ENCODE measurements at regions not wholly inside any gene's neighbourhood (a gene's known extent, or its start where the extent isn't known, plus 50 kb on each side); places are given as distances from the start of the nearest gene placed in this dataset.
A peak's percentile ranks its signal among the peaks of the same experiment; 100 is the strongest.
"Not testable (repeated sequence)": the region's sequence is repeated elsewhere in the genome, so short reads cannot be mapped to it uniquely, and the experiment has no call there.

DNA sequence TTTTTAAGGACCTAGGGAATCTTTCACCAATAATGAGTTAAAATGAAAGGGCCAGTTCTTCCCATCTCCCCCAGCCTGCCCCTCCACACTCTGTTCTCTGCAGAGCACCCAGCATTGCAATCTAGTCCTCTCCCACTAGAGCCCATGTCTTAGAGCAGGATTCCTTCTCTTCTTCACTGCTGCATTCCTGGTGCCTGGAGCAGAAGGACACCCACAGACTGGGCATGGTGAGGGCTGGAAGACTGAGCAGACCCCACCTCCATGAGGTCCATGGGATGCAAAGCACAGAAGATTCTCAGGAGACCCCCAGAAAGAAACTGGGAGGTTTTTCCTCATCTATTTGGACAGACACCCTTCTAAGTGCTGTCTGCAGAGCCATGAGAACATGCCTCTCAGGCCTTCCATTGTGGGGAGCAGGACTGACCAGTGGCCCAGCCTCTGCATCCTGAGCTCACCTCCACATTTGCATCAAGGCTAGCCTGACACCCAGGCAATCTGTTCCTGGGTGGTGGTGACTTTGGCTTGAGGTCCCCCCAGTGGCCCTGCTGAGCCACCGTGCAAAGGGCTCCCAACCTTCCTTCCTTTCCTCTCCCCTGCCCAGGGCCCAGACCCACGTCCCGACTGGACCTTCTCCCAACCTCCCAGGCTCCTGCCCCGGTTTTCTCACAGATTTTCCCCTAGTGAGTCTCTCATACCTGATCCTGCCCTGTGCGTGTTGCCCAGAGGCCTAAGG is 74.2 kb upstream of the ZNF469 start:
- no peak for DNase-seq

DNA sequence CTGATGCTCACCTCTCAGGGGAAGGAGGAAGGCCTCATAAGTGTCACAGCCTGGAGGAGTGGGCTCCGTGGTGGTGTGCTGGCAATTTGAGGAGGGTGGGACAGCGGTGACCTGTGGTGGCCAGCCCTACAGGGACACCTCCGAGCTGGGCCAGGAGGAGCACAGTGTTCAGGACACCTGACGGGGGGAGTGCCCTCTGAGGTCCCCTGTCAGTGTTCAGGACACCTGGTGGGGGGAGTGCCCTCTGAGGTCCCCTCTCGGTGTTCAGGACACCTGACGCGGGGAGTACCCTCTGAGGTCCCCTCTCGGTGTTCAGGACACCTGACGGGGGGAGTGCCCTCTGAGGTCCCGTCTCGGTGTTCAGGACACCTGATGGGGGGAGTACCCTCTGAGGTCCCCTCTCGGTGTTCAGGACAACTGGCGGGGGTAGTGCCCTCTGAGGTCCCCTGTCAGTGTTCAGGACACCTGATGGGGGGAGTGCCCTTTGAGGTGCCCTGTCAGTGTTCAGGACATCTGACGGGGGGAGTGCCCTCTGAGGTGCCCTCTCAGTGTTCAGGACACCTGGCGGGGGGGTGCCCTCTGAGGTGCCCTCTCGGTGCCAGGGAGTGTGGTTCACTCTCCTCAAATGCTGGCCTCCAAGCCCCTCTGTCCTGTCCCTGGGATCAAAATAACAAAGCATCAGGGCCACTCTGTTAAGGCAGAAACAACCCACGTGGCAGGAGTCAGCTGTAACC is 73.4 kb upstream of the ZNF469 start:
- DNase-seq: no peak

DNA sequence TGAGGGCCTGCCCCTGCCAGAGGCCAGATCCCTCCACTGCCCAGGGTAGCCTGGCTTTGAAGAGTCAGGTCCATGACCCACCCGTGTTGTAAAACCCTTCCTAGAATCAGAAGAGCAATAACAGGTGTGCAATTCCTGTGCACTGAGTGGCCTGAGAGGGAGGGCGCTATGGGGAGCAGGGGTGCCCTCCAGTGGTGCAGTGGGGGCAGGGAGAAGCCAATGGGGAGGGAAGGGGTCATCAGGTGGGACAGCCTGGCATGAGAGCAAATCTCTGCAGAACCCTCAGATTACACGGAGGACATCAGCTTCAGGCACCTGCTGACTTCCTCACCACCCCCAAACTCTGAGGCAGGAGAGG is 72.9 kb upstream of the ZNF469 start:
- no peak for DNase-seq

DNA sequence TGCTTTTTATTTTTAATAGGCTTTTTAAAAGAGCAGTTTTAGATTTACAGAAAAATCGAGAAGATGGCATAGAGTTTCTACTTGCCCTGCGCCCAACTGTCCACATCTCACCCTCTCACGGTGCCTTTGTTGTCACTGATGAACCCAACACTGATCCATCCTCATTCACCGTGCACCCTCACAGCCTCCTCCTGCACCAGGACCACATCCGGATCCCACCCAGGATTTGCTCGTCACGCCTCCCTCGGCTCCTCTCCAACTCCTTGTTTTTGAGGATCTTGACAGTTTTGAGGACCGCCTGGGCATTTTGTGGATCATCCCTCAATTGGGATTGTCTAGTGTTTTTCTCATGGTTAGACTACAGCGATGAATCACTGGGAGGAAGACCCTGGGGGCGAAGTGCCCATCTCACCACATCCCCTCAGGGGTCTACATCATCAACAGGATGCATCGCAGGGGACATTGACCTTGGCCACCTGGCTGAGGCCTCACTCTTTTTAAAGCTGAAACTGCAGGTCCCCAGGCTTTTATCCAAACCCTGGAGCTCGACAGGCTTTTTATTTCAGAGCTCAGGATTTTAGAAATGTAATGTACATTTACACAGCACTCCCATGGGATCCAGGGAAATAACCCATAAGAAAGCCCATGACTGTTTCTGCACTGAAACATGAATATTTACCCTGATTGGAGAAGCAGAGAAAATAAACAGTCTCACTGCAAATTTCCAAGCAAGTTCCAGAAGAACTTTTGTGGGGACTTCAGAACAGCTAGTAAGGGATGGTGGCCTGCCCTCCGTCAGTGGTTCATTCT is 71.8 kb upstream of the ZNF469 start:
- DNase-seq: peak; percentile 34

DNA sequence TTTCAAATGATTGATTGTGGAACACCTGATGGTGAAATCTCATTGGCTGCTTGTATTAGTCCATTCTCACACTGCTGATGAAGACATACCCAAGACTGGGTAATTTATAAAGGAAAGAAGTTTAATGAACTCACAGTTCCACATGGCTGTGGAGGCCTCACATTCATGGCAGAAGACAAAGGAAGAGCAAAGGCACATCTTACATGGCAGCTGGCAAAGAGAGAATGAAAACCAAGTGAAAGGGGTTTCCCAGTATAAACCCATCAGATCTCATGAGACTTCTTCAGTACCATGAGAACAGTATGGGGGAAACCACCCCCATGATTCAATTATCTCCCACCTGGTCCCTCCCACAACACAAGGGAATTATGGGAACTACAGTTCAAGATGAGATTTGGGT is 70.9 kb upstream of the ZNF469 start:
- DNase-seq: not testable (repeated sequence)

DNA sequence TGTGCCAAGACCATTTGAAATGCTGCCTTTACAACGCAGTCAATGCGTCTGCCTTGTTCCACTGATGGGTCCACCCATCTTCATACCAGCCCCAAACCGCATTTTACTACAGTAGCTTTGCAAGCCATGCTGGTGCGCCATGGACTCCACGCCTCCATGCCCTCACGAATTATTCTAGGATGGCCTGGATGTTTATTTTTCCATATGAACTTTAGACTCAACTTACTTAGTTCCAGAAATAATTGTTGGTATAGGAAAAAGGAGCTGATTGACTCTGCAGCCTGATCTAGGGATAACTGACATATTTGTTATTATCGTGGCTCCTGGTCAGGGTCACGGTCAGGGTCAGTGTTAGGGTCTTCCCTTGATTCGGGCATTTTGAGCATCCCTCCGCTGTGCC is 70.0 kb upstream of the ZNF469 start:
- no peak for DNase-seq

DNA sequence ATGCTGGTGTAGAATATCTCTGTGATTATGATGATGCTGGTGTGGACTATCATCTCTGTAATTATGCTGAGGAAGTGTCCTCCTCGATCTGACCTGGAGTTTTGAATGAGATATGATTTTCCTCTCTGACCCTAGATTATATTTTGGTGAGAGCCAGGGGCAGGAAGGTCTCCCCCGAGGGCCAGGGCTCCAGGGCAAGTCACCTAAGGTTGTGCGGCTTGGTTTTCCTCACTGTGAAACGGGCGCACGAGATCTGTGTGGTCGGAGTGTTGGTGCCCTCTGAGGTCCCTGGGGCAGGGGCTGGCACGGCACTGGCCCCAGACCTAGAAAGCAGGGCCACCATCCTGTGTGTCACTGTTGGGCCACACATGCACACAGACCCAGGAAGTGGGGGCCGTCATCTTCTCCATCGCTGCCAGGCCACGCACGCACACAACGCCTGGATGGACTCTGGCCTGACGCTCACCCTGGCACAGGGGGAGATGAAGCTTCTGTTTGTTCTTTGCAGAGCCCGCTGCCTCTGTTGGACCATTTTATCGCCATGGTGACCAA is 67.7 kb upstream of the ZNF469 start:
- DNase-seq: no peak

DNA sequence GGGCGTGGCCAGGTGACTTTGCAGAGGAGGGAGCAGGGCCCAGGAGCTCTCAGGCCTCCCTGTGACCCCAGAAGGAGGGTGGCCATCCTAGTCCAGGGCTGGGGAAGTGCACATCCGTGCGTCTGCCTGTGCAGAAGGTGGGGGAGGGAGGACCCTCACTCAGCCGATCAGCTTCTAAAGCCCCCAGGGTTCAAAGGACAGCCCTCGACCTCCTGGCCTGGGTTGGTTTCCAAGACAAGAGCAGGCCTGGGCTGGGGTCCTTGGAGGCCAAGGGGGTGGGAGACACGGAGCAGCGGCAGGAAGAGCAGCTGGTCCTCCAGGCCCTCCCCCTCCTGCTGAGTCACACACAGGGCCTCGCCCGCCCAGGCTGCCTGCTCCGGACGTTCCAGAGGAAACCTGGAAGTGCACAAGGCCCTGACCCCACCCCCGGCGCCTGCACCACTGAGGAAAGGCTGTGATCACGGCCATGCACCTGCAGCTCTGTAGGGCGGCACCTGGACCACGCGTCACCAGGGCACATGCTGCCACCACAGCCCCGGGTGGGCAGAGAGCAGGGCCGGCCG is 67.1 kb upstream of the ZNF469 start:
- DNase-seq: no peak

DNA sequence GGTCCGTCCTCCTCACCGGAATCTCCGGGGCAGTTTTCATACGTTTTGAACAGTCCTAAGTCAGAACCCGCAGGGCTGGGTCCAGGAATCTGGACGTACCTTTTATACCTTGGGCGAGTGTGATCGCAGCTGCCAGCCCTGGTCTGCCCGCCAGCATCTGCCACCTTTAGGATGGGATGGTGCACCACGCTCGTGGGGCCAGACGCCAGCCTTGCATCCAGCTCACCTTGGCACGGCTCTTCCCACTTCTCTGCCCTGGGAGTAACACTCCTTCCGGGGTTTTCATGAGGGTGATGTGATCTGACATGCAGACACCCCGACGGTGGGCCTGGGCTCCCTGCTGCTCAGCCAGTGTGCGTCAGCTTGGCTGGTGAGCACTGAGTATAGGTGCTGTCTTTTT is 66.6 kb upstream of the ZNF469 start:
- DNase-seq: no peak

DNA sequence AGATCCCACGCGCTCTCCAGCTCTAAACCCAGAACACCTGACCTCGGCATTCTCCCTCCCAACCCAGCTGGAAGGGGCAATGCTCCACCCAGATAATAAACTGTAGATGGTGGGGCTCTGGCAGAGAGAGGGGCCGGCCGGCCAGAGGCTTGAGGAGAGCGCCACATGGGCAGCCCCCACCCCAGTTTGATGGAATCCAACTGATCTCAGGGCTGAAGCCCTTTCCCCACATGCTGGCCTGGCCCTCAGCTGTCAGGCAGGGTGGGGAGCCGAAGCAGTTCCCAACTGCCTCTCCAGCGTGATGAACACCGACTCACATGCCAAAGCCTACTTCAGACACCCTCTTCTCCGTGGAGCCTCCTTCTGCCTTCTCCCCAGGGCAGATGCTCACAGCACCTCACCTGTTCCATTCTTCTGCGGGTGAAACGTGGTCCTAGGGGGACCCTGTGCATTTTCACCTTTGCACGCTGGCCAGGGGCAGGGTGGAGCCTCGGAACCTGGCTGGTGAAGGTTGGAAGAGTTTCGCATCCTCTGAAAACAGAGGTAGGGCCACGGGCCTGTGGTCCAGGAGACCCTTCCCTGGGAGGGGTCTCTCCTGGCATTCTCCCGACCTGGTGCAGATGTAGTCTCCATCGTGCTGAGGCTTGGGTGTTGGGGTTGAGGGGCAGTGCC is 65.7 kb upstream of the ZNF469 start:
- no peak for DNase-seq

DNA sequence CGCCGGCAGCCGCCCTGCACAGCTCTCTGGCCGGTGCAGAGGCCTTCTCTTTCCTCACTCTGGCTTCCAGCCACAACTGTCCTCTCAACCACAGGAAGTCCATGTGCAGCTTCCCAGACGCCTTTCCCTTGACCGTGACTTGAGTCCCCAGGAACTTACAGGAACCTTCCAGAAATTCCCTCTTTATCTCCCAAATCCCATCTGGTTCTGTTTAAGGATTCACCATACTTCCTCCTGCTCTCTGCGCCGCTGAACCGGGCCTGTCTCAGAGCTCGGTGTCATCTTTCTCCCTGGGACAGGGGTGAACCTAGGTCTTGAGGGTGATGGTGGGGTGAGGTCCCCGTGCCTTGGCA is 65.2 kb upstream of the ZNF469 start:
- DNase-seq: no peak

DNA sequence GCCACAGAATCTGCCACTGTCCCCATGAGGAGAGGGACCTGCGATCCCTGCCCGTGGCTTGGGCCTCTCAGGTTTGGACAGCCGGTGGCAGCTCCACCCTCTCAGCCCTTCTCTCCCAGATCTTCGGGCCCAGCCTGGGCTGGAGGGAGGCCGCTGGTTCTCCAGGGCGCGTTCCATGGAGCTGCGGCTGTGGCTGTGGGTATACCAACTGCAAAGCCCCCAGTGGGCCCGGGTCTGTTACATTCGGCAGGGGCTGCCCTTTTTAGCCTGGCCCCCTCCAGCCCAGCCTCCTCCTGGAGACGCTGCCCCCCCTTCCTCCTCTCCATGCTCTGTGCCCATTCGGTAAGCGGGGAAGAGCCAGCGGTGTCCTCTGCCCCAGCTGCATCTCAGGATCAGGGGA is 64.7 kb upstream of the ZNF469 start:
- no peak for DNase-seq

DNA sequence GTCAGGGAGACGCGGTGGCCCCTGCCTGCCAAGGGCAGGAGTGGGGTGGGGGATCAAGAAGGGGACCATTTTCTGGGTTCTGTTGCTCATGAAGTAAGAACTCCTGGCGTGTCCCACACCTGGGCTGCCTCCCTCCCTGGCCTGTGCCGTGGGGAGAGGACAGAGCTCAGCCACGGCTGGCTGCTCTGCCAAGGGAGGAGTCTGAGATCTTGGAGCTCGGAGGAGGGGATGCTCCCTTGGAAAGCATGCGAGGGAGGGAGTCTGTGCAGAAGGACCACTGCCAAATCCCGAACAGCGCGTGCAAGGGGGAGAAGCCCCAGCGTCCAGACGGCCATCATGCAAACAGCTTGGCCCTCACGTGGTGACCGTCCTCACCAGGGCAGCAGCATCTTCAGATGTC is 64.2 kb upstream of the ZNF469 start:
- no peak for DNase-seq

DNA sequence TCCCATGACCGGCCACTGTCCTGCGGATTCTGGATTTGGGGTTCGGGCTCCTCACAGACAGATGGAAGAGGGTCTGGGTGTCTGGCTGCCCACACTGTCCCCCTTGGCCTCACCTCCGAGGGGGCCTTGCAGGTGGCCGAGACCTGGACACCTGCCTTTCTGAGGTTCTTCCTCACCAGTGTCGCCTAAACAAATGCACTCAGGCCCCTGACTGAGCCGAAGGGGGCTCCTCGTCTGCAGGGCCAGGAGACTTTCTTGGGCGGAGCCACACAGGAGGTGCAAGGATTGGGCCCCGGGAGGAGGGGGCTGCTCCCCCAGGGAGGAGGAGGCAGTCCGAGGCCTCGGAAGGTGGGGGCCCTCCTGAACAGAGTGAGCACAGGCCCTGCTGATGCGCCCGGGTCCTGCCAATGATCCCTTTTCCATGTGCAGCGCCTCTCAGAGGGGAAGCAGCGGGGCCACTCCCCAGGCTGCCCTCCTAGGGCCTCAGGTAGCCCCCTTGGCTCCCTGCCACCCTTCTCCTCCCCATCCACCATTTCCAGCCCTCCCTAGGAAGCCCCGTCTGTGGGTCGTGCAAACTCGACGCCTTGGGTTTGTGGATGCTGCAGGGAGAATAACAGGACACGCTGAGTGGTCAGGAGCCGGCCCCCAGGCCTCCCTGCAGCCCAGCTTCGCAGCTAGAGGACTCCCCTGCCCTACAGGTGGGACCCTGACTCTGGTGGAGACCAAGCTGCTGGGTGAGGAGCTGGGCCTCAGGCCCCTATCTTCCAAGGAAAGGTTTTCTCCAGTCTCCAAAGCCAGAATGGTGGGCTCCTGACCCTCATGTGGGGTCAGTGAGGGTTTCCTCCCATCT is 63.4 kb upstream of the ZNF469 start:
- no peak for DNase-seq

DNA sequence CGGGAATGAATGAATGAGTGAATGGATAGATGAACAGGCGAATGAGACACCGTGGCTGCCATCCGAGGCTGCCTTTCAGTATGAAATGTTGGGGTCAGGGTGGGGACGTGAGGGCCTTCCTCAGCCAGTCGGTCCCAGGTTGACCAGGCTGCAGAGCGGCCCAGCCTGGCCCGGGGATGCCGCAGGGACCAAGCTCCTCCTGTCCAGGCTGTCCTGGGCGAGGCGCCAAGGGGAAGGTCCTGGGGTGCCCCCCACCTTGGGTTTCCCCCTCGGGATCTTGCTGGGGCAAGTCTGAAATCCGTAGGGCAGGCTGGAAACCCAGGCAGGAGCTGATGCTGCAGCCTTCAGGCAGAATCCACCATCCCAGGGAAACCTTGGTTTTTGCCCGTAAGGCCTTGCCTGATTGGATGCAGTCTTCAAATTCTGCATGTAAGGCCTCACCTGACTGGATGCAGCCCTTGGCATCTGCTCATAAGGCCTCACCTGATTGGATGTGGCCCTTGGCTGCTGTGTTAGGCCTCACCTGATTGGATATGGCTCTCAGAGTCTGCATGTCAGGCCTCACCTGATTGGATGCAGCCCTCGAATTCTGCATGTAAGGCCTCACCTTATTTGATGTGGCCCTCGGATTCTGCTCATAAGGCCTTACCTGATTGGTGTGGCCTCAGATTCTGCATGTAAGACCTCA is 61.7 kb upstream of the ZNF469 start:
- DNase-seq: no peak

DNA sequence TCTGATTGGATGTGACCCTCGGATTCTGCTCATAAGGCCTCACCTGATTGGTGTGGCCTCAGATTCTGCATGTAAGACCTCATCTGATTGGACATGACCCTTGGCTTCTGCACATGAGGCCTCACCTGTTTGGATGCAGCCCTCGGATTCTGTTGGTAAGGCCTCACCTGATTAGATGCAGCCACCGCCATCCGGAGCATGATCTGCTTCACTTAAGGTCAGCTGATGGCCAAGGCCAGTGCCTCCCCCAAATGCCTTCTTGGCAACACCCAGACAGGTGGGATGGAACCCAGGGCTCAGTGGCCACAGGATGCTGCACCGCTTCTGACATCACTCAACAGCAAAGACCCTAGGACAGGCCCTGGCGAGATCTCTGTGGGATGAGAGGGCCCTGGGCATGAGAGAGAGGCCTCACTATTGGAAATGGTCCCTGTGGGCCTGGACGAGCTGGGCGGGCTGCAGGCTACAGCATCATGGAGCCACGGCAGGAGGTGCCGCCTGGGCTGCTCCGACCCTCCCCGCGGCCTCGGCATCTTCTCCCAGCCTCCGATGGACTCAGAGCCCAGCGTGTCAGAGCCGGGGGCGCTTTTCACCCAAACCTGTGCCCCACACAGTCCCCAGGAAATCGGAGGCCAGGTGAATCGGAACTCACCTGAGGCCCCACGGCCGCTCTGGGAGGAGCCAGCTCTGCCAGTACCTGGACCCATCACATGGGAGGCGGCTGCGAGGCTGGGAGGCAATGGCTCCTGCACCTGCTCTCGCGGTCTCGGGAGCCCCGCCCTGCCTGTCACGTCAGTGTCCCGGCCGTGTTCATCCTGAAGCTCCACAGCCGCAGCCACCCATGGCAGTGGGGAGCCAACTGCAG is 60.9 kb upstream of the ZNF469 start:
- no peak for DNase-seq

DNA sequence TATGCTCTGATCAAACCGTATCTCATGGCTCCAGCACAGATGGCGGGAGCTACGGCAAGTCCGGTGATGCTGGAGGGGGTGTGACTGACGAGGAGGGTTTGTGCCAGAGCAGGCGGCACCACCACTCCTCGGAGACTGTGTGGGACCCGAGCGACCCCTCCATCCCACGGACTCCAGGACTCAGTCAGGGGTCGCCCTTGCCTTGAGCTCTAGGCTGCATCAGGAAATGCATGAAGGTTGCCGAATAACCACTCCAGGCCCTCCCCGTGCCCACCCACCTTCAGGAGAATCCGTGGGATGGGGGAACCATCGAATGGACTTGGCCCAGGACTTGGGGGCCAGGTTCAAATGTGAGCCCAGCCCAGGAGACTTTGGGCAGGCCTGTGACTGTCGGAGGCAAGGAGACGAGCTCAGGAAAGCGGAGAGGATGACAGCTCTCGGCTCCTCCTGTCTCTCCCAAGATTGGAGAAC is 60.2 kb upstream of the ZNF469 start:
- no peak for DNase-seq

DNA sequence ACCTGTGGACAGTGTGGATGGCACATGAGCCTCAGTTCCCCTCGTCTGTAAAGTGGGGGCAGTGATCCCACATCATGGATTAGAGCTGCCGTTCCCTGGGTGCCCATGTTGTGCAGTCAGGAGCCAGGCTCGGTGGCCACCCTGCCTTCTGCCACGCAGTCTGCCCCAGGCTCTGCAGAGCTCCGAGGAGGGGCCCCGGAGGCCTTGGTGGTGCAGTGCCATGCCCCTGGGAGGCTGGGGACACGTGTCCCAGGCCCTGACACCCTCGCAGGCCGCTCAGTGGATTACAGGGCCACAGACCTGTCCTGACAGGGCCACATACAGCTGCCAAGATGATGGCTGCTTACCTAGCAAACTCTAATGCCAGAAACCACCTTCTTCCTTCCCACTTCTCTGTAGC is 59.7 kb upstream of the ZNF469 start:
- DNase-seq: no peak

DNA sequence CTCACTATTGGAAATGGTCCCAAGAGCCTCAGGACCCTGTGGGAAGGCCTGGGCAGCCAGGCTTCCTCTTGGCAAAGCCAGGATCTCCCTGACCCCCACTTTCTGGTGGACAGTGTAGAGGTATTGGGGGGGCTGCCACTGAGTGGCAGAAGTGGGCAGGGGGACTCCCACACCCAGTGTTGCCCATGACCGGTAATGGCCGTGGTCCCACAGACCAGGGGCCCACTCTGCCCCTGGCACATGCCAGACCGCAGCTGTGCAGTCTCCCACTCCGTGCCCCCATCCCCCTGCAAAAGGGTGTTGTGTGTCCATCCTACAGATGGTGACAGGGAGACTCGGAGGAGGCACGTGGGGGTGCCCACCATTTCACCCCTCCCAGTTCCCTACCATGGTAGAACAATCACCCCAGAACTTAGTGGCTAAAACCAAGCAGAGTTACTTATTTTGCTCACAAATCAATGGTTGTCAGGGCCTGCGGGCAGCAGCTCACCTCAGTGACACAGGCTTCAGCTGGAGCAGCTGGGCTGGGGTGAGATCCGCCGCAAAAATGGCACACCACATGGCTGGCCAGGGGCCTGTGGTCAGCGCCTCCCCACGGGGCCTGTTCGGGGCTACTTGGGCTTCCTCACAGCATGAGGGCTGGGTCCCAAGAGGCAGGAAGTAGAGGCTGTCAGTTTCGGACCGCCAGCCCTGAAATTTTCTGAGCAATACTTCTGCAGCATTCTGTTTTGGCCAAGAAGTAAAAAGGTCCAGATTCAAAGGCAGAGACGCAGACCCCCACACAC is 59.0 kb upstream of the ZNF469 start:
- no peak for DNase-seq

Data from T1000 (cell line).